GM21360 (cell line): ENCODE measurements at regions not wholly inside any gene's neighbourhood (a gene's known extent, or its start where the extent isn't known, plus 50 kb on each side); places are given as distances from the start of the nearest gene placed in this dataset.
"Not testable (repeated sequence)": the region's sequence is repeated elsewhere in the genome, so short reads cannot be mapped to it uniquely, and the experiment has no call there.

Source experiments
- ATAC-seq: cut with Tn5 transposase; IDR thresholded peaks from one replicate; pipeline ENCODE4 v1.9.1; 2021; ENCODE audit warnings: mild to moderate bottlenecking, moderate library complexity; ENCODE audit not compliant: unreplicated experiment

DNA sequence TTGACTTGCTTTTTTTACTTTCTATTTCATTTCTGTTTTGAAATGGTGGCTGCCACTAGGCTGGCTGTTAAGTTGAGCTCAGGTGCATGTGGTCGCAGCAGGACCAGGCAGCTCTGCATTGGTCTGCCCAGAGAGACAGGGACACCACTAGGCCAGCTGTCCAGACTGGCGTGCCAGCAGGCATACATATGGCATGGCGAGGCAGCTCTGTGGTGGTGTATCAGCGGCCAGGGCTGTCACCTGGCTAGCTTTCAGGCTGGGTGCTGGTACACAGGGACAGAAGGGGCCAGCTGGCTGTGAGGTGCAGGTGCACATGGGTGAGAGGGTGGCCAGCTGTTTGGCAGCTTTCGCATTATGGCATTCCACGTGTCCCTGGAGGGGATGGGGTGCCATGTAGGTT is 654.0 kb upstream of the ACO1 start:
- no peak for ATAC-seq

DNA sequence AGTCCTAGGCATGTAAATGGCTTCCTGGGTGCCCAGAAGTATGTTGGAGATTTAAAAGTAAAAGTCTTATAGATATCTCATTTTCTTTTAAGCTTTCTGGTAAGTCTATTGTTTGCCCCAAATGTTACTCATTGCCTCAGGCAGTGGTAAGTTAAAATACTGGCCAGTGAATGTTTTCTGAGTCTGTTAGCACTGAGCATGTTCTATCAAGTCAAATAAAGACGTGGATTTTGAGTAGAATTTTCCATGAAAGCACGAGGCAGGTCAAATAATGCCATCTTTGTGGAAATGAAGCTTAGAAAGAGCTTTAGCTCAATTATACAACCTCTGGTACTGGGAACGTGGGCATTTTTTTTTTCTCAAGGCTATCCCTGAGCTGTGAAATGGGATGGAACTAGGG is 651.3 kb upstream of the ACO1 start:
- ATAC-seq, result no peak

DNA sequence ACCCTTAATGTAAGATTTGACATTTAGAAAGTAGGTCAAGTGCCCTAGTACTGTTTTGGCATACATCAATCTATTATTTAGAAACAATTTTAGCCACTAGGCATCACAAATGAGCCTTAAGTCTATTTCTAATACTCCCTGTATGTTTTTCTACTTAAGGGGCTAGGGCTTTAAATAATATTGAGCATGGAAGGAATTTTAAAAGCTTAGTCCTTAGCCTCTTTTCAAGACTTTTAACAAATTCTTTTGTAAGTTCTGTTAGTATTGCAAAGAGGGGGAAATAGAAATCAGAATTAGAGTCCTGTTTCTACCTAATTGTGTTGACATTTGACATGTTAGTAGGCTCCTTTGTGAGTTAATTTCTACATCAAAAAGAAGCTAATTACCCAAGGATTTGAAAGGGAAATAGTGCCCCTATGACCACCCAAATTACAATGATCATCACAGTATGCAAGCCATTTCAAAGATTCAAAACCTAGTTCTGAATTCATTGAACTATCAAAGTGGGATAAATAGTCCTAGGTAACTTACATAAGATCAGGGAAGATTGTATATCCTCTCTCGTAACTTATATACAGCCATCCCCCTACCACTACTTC is 647.8 kb upstream of the ACO1 start:
- ATAC-seq, result no peak

DNA sequence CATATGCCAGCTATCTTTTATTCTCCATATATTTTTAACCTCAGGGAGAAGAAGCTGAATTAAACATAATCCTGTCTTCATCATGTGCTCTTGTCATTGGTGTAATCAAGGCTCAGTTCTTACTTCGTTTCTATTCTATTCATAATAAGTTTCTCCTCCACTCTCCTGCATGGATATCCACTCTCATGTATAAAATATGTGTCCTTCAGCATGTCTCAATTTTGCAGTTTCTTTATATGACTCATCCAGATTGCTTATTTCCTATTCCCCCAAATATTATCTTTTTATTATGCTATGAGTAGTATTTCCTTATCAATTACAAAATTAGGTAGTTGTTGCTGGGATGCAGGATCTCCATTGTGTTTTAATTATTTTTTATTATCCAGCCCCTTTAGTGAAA is 643.7 kb upstream of the ACO1 start:
- no peak for ATAC-seq

DNA sequence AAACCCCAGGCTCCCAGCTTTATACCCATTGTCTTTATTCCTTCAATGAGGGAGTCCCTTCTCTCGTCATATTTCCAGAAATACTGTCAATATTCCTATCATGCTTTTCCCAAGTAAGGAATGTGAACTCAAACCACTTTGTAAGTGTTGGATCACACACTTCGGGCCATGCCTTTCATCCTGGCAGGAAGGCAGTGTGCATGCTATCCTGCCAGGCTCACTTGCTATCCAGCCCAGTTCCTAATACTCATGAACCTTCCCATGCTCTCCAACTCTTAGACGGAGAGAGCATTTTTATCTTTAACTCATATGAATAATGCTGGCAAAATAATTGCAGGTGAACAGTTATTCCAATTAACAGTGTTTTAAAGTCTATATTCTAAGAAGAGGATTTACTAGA is 639.9 kb upstream of the ACO1 start:
- ATAC-seq, result no peak

DNA sequence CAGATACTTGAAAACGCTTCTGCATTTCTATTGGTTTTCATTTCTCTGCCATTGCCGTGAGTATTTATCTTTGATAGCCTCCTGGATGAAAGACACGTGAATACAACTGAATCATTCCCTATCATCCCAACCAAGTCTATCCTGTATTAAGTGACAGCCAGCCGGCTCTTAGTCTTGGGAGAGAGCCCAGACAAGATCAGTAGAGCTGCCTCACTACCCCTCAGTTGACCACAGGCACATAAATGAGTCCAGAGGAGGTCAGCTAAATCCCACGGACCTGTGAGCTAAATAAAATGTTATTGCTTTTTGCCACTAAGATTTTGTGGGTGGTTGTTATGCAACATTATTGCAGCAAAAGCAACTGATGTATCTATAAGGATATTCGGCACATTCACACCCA is 639.0 kb upstream of the ACO1 start:
- no peak for ATAC-seq

DNA sequence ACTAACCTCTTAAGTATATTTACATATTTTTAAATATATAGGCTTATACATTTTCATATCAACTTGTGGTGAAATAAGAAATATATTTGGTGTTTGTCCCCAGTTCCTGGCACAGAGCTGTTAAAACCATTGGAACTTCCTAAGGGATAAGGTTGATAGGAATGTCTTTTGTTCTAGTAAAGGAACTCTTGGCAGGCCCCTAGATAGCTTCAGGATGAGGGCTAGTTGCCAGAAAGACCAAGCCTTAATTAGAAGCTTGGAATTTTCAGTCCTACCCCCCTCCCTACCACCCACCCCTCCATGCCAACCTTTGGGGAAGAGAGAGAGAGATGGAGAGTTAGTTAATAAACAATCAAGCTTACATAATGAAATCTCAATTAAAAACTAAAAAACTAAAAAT is 638.6 kb upstream of the ACO1 start:
- no peak for ATAC-seq

DNA sequence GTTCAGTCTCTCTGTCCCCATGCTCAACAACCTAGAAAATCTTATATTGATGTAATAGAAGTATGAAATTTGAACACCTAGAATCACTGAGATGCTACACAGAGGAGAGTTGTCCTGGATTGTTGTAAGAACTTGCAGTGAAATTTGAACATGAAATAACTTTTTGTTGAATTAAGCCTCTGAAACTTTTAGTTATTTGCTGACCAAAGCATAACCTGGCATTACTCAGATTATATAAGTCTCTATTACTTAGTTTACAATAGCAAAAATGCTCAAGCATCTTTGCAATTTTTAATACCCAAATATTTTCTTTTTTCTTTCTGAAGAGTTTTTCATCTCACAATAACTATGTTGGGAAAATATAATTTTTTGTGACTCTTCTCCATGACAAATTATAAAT is 630.7 kb upstream of the ACO1 start:
- no peak for ATAC-seq

DNA sequence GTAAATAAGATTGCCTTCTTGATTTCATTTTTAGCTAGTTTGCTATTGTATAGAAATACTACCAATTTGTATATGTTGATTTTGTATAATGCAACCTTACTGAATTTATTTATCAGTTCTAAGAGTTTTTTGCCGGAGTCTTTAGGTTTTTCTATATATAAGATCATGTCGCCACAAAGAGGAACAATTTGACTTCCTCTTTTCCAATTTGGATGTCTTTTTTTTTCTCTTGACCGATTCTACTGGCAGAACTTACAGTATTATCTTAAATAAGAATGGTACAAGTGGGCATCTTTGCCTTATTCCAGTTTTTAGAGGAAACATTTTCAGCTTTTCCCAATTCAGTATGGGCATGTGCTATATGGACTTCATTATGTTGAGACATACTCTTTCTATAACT is 624.7 kb upstream of the ACO1 start:
- no peak for ATAC-seq

DNA sequence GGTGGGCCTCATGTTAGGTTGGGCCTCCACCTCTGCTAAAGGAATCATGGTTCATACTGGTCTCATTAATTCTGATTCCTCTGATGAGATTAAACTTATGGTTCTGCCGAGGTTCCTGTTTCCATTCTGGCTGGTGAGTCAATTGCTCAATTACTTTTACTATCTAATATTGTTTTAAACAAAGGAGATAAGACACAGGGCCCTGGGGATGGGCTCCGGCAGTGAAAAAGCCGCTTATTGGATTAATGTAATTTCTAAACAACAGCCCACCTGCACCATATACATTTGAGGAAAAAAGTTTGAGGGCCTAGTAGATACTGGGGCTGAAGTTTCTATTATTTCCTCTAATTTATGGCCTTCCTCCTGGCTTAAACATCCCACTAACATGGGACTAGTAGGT is 610.4 kb upstream of the ACO1 start:
- not testable (repeated sequence) for ATAC-seq

DNA sequence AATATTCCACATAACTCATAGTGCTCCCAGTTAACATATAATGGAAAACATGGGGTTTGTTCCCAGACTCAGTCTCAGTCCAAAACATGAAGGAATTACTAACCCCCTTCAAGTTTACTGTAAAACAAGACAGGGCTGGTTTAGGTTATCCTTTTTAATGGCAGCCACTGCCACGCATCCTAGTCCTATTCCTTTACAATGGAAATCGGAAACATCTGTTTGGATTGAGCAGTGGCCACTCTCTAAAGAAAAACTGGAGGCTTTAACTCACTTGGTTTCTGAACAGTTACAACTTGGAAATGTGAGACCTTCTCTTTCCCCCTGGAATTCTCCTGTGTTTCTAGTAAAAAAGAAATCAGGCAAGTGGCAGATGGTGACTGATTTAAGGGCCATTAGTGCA is 609.9 kb upstream of the ACO1 start:
- no peak for ATAC-seq

DNA sequence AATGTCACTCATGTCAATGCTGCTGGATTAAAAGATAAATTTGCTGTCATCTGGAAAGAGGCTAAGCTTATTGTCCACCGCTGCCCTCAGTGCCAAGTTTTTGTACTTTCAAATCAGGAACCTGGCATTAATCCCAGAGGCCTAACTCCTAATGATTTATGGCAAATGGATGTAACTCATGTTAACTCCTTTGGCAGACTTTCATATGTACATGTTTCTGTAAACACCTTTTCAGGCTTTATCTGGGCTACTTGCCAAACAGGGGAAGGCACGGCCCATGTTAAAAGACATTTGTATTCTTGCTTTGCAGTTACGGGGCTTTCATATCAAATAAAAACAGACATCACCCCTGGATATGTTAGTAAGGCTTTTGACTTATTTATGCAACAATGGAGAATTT is 608.0 kb upstream of the ACO1 start:
- no peak for ATAC-seq

DNA sequence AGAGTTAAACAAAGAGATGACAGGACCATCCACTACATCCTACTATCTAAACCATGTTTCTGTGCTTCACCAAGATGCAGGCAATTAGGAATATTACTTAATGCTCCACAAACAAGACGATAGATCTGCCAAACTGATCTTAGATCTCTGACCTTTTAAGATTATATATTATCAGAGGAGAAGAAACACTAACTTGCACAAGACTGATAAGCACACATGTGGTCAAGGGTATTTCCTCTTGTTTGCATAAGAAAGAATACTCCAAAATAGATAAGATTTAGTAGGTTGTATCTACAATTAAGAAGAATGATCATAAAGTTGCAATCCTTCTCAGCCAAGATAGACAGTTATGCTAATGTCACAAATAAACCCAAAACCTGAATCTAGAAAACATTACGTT is 601.0 kb upstream of the ACO1 start:
- ATAC-seq, result no peak

DNA sequence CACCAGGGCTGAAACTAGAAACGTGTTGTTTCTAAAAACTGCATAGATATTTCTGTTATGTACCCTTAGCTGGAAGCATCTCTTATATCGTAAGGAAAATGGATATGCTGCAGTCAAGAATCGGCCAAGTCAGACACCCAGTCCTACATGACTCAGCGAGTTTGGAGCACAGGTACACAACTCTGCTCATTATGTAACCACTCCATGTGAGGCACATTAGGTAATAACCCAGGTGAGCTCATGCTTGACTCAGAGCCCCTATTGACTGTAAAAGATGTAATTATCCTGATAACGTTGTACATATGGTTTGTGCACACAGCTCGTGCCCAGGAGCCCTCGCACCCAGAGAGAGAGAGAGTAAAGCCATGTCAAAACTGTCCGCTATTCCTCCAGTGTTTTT is 593.7 kb upstream of the ACO1 start:
- no peak for ATAC-seq

DNA sequence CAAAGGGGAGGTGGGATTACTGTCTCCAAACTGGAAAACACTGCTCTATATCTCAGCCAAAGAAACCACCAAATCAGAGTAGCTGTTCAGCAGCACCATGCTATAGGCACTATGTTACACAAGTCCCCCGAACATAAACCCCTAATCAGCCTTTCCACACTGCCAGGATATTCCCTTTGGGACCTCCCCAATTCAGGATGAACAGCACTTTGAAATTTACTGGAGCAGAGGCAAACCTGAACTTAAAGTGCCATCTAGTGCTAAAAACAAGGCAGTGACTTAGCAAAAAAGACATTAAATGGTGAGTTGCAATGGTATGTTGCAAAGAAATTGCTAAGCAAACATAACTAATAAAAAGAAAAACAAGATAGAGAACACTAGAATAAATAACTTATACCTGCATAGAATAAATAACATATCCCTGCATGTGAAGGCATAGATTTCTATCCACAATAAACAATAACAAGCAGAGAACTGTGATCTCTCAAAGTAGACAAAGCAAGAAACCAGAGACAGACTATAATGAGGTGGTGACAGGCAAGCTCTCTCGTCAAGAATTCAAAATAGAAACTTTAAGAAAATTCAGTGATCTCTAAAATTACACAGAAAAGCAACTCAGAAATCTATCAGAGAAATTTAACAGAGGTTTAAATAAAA is 584.4 kb upstream of the ACO1 start:
- ATAC-seq, result no peak

DNA sequence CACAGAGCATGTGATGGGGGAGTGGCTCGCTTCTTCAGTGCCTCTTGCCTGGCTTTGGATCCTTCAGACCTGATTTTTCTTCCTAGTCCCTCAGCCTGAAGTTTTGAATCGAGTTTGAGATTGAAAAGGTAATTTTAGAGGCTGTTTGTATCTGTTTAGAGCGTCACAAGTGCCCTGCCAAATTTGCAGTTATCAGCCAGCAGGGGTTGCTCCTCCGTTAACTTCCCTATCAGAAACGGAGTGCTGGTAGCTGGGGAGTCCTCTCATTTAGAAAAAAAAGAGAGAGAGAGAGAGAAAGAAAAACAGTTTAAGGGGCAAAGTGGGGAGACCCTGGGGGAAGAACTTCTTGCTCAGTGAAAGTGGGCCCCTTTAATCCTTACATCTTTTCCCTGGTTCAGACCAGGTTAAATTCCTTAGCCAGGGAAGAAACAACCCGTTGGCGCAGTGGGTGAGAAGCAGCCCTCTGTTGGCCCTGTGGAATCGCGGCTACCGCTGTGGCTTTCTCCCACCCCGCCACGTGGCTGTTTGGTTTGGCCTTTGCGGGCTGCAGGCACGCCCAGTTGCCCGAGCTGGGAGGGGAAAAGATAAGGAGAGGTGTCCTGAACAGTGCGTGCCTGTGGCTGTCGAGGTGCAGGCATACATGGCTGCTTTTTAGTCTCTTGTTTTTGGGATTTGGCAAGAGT is 576.7 kb upstream of the ACO1 start:
- no peak for ATAC-seq

DNA sequence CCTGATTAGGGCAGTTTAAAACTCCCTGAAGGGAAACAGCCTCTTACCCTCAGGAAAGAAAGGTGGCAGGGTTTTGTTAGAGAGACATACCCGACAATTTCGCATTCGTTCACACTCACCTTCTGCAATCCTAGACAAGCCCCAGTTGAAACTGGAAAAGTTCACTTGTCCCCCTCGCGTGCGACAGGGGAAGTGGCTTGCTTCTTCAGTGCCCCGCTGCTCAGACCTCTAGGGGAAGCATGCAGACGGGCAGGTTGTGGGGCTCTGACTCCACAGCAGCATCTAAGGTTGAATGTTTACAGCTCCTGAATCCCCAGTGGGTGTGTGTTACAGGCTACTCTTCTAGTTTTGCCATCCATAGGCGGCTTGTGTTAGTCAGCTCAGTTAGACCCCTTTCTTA is 575.7 kb upstream of the ACO1 start:
- no peak for ATAC-seq

DNA sequence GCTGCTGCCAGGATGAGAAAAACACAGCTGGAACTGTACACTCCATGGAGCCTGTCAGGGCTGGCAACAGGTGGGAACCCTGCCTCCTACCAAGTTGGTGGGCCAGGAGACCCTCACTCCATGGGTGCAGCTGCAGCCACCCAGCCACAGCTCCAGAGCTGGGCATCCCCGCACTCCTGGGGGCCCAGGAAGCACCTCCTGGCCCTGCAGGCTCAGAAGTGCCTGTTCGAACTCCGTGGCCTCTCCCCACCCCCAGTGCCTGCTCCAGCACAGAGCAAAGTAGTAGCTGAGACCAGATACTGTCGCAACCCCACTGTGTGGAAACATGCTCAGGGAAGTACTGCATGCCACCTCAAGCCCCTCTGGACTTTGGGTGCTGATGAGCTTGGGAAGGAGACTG is 564.0 kb upstream of the ACO1 start:
- ATAC-seq, result no peak

DNA sequence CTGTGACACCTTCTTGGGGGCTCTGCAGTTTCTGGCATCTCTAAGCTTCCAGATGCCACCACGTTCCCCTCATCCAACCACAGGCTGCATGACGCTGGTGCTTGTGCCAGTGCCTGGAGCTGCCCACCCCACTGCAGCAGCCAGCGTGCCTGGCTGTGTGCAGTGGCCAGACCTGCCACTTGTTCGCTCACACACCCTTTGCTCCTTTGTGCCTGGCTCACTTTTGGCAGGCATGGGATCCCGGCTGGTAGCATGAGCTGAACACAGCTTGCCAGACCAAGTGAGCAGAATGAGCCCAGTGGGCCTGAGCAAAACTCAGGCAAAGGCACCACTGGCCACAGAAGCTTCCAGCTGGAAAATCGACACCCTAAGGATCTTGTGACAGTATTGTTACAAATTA is 562.9 kb upstream of the ACO1 start:
- no peak for ATAC-seq

DNA sequence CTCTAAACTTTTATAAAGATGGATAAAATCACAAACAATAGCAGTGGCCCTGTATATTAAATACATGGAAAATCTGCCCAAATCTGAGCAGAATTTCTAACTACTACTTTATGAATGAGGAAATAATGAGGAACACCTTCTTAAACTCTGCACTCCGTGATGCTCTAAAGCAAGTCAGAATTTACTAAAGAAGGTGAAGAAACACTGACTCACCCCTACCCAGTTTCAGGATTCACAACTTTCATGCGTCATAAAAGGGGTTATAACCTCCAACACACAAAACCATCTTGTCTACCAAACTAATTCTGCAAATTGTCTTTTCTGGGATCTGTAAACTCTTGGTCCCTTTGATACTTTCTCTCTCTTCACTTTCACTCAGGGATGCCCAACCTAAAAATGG is 561.1 kb upstream of the ACO1 start:
- no peak for ATAC-seq

DNA sequence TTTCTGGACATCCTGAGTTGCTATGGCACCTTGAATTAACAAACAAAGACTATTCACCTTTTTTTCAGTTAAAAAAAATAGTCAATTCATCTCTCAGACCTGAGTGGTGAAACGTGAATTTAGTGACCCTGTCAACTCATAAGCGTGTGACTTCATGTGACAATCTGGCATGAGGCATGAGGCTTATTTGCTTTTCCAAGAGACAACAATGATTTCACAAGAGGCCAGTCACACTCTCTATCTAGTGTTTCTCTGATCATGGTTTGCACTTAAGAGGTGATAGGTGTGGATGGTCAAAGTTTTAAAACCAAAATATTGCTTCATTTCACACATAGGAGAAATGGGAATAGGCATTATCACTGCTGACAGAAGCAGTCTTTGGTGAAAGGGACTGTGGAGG is 559.6 kb upstream of the ACO1 start:
- ATAC-seq, result no peak

DNA sequence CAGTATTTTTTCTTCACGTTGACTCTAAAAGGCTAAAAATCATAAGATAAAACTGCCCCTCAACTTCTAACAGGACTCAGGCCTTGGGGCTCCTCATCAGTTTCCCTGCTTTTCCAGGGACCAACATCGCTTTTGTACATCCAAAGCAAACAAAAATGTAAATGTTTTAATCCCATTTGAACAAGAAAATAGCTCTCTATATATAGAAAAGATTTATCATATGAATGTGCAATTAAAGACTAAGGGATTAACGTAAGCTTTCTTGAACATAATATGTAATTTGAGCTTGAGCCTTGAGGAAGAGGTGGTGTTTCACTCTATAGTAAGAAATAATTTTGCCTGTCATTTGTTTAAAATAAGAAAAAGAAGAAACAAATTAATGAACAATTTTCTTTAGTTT is 547.2 kb upstream of the ACO1 start:
- no peak for ATAC-seq

DNA sequence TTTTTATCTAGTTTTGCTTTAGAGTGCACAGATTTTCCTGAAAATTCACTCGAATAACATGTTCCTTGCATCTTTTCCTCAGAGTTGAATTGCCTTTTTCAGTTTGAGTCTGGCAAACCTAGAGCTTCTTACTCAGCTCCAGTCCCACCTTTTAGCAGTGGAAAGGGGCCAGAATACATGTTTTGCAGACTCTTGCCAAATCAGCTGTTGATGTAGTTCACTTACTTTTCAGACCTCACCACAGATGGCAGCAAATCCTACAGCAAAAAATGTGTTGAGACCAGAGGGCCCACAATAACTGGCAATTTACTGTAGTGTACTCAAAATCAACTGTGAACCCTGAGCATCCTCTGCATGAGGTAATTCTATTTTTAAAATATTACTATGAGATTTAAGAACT is 545.2 kb upstream of the ACO1 start:
- ATAC-seq, result no peak
